ENCODE measurements at regions not wholly inside any gene's neighbourhood (a gene's known extent, or its start where the extent isn't known, plus 50 kb on each side); places are given as distances from the start of the nearest gene placed in this dataset.

- H3K4me2 ChIP-seq (ENCODE audit: insufficient read depth, low read length), result no peak overlapping the region
- POLR2A ChIA-PET, result no interaction called here
- no TSS peak for BruUV-seq (replicated peaks)
- H2AFZ ChIP-seq (ENCODE audit: low read depth, low read length), result no peak overlapping the region
- in situ Hi-C loops (cut with MboI) (no loop called here), intact Hi-C loops (cut with micrococcal nuclease) (no loop called here)
- H3K79me2 ChIP-seq (ENCODE audit: control insufficient read depth, insufficient read depth, low read length), result no peaks in the 10 kb centered on the region
- H3K4me1 ChIP-seq (replicated peaks in 1 of 2; ENCODE audit: control insufficient read depth in 2 of 2, insufficient read depth in 2 of 2, low read length in 2 of 2), result no peaks in the 10 kb centered on the region
- H3K36me3 ChIP-seq (ENCODE audit: control insufficient read depth, insufficient read depth, low read length), result no peaks in the 10 kb centered on the region
- H3K27me3 ChIP-seq (ENCODE audit: control insufficient read depth in 2 of 2, insufficient read depth in 2 of 2, low read length in 2 of 2), result no peaks in the 10 kb centered on the region
- no peak for FAIRE-seq
- no peaks in the 10 kb centered on the region for H3K9me3 ChIP-seq (replicated peaks; ENCODE audit: control insufficient read depth, insufficient read depth, low read depth, low read length)
- DNase-seq (ENCODE audit: extremely low read depth in 1 of 4, low spot score in 3 of 4), result no peak
- H3K27ac ChIP-seq (ENCODE audit: extremely low read depth, low read depth, low read length), result no peak overlapping the region
- ATAC-seq, result no peak
- H4K20me1 ChIP-seq (replicated peaks; ENCODE audit: control insufficient read depth, insufficient read depth, low read length), result no peaks in the 10 kb centered on the region
- TF ChIP-seq CSDE1 (IDR thresholded peaks at IDR 0.05) (no peak), ARHGAP35 (IDR thresholded peaks at IDR 0.05; ENCODE audit: partially characterized antibody) (no peak), CTCF (IDR thresholded peaks at IDR 0.05 in 2 of 3, conservative IDR thresholded peaks at IDR 0.05 in 1 of 3; ENCODE audit: insufficient read depth in 2 of 3, low read depth in 1 of 3, low read length in 3 of 3) (no peak), CHD4 (IDR thresholded peaks at IDR 0.05; ENCODE audit: insufficient read depth, insufficient replicate concordance, low read depth, low read length, poor library complexity, severe bottlenecking) (no peak), RNF219 (CRISPR knock-in tag; IDR thresholded peaks at IDR 0.05) (no peak), TBL1XR1 (IDR thresholded peaks at IDR 0.05; ENCODE audit: low read length in 2 of 2) (no peak)
- H3K9ac ChIP-seq (ENCODE audit: insufficient read depth in 1 of 2, low read depth in 2 of 2, low read length in 2 of 2), result no peak overlapping the region
- no peak overlapping the region for H3K4me3 ChIP-seq
- CTCF ChIA-PET (ENCODE audit: low intra/inter-chr PET ratio), result no interaction called here
- 0% methylated on average over 2 of the region's 2 CpGs for WGBS (ENCODE audit: insufficient coverage, low coverage, missing lambda C conversion rate)
- no peaks in the 10 kb centered on the region for H3K9me1 ChIP-seq (ENCODE audit: control insufficient read depth, insufficient read depth, low read length)
Measured at GRCh38 chrX:42385730-42386129, 392.2 kb downstream of the PPP1R2C start.
